Ectodermal cell (in vitro differentiated cells): ENCODE measurements at regions not wholly inside any gene's neighbourhood (a gene's known extent, or its start where the extent isn't known, plus 50 kb on each side); places are given as distances from the start of the nearest gene placed in this dataset.

Experiments
- H3K27ac ChIP-seq: 2 replicates; pipeline ENCODE4 v1.7.0; 2013; ENCODE audit warnings: mild to moderate bottlenecking, low read depth, low read length; ENCODE audit not compliant: insufficient read depth, poor library complexity, severe bottlenecking
- H3K27me3 ChIP-seq: 2 replicates; pipeline ENCODE4 v1.7.0; 2013; ENCODE audit warnings: mild to moderate bottlenecking, low read length; ENCODE audit not compliant: insufficient read depth, control insufficient read depth, poor library complexity, severe bottlenecking
- H3K36me3 ChIP-seq: one replicate; pipeline ENCODE4 v1.7.0; 2013; ENCODE audit warnings: low read length; ENCODE audit not compliant: control insufficient read depth, insufficient read depth
- H3K4me1 ChIP-seq: one replicate; pipeline ENCODE4 v1.7.0; 2013; ENCODE audit warnings: low read length; ENCODE audit not compliant: control insufficient read depth, insufficient read depth
- H3K4me3 ChIP-seq: 2 replicates; pipeline ENCODE4 v1.7.0; 2013; ENCODE audit warnings: low read depth, low read length, control low read depth; ENCODE audit not compliant: insufficient read depth
- H3K9me3 ChIP-seq: 2 replicates; pipeline ENCODE4 v1.7.0; 2013; ENCODE audit warnings: mild to moderate bottlenecking, low read length, moderate library complexity; ENCODE audit not compliant: control insufficient read depth
- WGBS, 2 experiments: methylation state at CpG; one replicate each; pipeline ENCODE4 v1.1.7; 2013; ENCODE audit warnings: missing lambda C conversion rate in 2 of 2; 5-methylcytosine and 5-hydroxymethylcytosine counted together

DNA sequence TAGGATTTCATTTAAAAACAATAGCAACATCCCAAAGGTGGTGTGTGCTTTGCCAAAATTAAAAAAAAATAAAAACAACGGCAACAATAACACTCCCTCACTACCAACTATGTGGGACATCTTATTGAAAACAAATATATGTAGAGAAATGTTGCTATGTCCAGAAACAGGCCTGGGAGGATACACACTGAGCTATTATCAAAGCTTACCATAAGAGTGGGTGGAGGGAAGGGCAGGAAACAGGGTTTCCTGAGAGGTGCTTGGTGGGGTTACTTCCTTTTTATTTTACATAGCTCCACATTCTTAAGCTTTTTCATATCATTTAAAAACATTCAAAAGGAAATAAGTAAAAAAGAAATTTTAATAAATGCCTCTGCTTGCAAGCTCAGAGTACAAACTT, 150.0 kb upstream of the RIPOR2 start:
- Histone ChIP-seq H3K9me3 (no peaks in the 10 kb centered on the region), H3K36me3 (no peaks in the 10 kb centered on the region), H3K4me3 (no peak overlapping the region), H3K27ac (no peak overlapping the region), H3K27me3 (no peaks in the 10 kb centered on the region), H3K4me1 (no peaks in the 10 kb centered on the region)
- no CpG with 5 or more reads among the region's 1 CpG for WGBS, 2 experiments

DNA sequence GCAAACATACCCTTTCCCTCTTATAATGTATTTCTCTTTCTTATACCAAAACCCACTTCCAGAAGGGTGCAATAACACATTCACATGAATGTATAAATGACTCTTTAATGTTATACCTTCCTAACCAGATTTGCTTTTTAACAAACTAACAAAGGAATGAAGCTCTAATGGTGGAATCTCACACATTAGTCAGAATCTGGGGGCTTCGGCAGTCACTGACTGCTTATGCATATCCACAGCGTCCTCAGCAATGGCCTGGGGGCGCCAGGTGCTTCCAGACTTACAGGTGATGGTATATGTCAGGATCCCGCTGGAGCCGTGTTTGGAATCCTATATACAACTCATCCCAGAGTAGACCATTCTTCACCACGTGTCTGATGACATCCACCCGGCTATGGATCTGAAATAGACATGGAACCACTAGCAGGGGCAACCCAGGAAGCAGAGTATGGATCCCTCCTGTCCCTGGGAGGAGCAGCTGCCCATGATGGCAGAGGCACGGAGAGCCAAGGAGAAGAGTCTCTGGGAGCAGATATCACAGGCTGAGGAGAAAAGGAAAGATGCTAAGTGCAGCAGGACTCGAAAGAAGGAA, 150.8 kb upstream of the RIPOR2 start:
- H3K27me3 ChIP-seq: no peaks in the 10 kb centered on the region
- H3K9me3 ChIP-seq: no peaks in the 10 kb centered on the region
- no peaks in the 10 kb centered on the region for H3K36me3 ChIP-seq
- H3K27ac ChIP-seq: no peak overlapping the region
- H3K4me1 ChIP-seq: no peaks in the 10 kb centered on the region
- 92 to 93% methylated on average over 9 of the region's 9 CpGs for WGBS, 2 experiments
- no peak overlapping the region for H3K4me3 ChIP-seq

DNA sequence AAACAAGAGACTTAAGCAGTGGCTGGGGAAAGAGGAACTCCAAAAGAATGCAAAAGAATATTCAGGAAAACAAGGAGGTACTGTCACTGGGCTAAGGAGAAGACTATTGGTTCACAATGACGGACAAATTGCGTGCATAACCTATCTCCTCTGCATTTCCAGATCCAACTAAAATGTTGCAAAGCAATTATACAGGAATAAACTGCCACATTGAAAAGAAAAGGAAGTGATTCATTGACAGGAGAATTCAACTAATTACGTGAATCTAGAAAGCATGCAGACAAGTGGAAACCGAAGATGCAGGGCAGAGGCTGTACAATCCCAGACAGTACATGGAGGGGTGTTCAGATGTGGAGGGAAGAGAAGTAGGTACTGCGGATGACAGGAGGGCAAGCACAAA, 152.8 kb upstream of the RIPOR2 start:
- no peaks in the 10 kb centered on the region for H3K9me3 ChIP-seq
- no peaks in the 10 kb centered on the region for H3K4me1 ChIP-seq
- WGBS, 2 experiments: 92 to 97% methylated on average over 5 of the region's 5 CpGs
- no peak overlapping the region for H3K4me3 ChIP-seq
- no peak overlapping the region for H3K27ac ChIP-seq
- H3K27me3 ChIP-seq: no peaks in the 10 kb centered on the region
- H3K36me3 ChIP-seq: no peaks in the 10 kb centered on the region

DNA sequence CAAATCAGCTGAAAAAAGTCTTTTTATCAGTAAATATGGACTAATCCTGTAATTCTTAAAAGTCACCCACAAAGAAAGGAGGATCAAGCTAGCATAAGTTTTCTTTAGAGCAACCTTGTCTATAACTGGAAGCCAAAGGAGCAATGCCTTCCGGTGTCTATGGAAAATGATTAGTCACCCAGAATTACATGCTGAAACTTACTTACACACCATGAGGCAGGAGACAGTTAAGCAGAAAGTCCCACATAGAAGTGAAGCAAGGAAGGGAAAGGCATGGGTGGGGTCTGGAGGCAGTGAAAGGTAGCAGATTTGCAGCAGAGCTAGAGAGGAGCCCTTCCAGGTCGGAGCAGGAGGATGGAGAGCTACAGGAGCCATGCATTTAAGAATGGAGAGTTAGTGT, 153.7 kb upstream of the RIPOR2 start:
- Histone ChIP-seq H3K4me1 (no peaks in the 10 kb centered on the region), H3K36me3 (no peaks in the 10 kb centered on the region), H3K9me3 (no peaks in the 10 kb centered on the region), H3K27me3 (no peaks in the 10 kb centered on the region), H3K4me3 (no peak overlapping the region), H3K27ac (no peak overlapping the region)
- 91 to 93% methylated on average over 2 of the region's 2 CpGs for WGBS, 2 experiments

DNA sequence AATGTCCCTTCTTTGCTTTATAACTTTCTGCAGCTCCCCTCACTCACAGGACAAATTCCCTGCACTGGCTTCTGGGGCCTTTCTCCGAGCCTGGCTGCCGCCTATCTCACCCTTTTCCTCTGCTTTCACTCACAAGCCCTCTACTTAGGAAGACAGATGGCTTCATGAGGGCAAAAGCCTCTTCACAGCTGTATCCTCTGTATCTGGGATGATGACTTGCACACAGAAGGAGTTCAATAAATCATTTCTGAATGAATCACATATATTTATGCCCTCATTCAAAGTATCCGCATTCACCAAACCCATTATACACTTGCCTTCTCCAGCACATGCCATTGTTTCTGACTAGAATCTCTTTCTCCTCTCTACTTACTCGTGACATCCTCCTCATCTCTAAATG, 159.0 kb upstream of the RIPOR2 start:
- WGBS, 2 experiments: 92 to 93% methylated on average over 4 of the region's 4 CpGs
- H3K4me1 ChIP-seq: no peaks in the 10 kb centered on the region
- no peaks in the 10 kb centered on the region for H3K36me3 ChIP-seq
- no peaks in the 10 kb centered on the region for H3K27me3 ChIP-seq
- no peak overlapping the region for H3K27ac ChIP-seq
- no peak overlapping the region for H3K4me3 ChIP-seq
- no peaks in the 10 kb centered on the region for H3K9me3 ChIP-seq

DNA sequence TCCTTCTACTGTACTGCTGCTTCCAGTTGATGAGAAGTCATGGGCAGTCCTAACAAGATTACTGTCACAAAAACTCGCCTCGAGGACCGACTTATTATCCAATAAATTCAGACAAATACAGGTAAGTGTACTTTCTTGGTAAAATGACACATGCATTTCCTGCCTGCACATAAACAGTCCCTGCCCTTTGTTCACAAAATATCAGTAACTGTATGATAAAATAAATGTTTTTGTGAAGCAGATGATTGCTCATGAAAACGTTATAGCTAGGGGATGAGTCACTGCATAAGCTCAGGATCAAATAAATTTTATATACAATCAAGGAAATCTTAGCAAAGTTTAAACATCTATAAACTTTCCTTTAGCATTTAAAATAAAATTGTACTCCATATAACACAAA, 164.5 kb upstream of the RIPOR2 start:
- Histone ChIP-seq H3K4me1 (no peaks in the 10 kb centered on the region), H3K4me3 (no peak overlapping the region), H3K36me3 (no peaks in the 10 kb centered on the region), H3K27ac (no peak overlapping the region), H3K9me3 (no peaks in the 10 kb centered on the region), H3K27me3 (no peaks in the 10 kb centered on the region)
- 98 to 100% methylated on average over 3 of the region's 4 CpGs for WGBS, 2 experiments

DNA sequence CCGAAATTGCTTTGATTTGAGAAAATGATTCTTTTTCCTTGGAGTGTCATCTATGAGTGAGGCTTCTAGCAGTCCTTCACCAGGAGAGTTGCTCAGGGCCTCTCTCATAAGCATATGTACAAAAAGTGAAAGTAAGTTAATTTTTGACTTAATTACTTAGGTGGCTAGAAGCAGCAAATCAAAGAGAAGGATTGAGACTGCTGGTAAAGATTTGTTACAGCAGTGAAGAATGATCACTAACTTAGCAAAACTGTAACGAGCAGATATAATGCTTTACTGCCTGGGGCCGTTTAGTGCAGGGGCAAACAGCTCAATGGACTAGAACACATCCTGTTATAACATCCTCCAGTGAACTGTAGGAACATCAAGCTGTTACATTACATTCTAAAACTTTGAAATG, 167.8 kb upstream of the RIPOR2 start:
- Histone ChIP-seq H3K27ac (no peak overlapping the region), H3K36me3 (no peaks in the 10 kb centered on the region), H3K4me3 (no peak overlapping the region), H3K4me1 (no peaks in the 10 kb centered on the region), H3K27me3 (no peaks in the 10 kb centered on the region), H3K9me3 (no peaks in the 10 kb centered on the region)
- WGBS, 2 experiments: 89 to 92% methylated on average over 3 of the region's 3 CpGs

DNA sequence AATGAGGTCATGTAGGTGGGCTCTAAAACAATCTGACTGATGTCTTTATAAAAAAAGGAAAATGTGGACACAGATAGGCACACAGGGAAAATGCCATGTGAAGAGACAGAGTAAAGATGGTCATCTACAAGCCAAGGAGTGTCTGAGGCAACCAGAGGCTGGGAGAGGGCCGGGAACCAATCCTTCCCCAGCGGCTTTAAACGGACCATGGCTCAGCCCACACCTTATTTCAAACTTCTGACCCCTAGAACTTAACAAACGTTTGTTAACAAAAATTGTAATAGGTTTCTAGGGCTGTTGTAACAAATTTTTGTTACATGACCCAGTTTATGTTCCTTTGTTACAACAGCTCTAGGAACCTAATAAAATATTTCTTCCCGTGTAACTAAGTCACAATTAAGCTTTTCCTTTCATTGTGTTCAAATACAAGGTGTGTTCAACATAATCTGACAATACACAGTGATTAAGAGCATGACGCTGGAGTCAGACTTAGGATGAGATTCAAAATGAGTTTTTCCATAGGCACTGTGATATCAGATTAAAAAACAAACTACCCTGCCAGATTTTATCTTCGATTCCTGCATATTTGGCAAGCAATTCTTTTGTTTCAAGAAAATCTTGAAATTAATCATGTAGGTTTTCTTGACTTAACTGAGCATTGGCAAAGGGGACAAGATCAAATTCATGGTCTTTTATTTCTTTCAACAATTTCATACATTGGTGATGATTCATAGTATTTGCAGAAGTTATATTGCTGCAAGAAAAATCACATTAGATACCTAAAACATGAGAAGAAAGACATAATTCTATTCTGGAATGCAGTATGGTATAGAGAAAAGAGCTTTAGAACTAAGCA, 169.5 kb upstream of the RIPOR2 start:
- WGBS, 2 experiments: 85 to 91% methylated on average over 7 of the region's 7 CpGs
- Histone ChIP-seq H3K36me3 (no peaks in the 10 kb centered on the region), H3K9me3 (no peaks in the 10 kb centered on the region)

DNA sequence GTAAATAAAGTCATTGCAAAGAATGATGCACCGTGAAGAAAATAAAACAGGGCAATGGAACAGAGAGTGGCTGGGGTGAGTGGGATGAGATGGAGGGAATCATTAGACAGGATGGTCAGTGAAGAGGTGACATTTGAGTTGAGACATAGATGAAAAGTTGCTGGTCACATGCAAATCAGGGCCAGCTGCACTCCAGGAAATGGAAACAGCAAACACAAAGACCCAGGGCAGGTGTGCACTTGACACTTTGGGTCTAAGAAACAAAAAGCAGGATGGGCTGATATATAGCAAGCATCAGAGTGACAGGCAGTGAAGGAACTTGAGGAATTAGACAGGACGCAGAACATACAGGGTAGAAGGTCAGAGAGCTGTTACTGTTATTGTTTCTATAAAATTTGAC, 171.5 kb upstream of the RIPOR2 start:
- no peaks in the 10 kb centered on the region for H3K4me1 ChIP-seq
- H3K4me3 ChIP-seq: no peak overlapping the region
- 93 to 98% methylated on average over 2 of the region's 2 CpGs for WGBS, 2 experiments
- no peaks in the 10 kb centered on the region for H3K9me3 ChIP-seq
- no peaks in the 10 kb centered on the region for H3K36me3 ChIP-seq
- H3K27me3 ChIP-seq: no peaks in the 10 kb centered on the region
- H3K27ac ChIP-seq: no peak overlapping the region

More for the DNA sequence above, 169.5 kb upstream of the RIPOR2 start:
- H3K27me3 ChIP-seq: no peaks in the 10 kb centered on the region
- H3K4me1 ChIP-seq: no peaks in the 10 kb centered on the region
- H3K4me3 ChIP-seq: no peak overlapping the region
- H3K27ac ChIP-seq: no peak overlapping the region

DNA sequence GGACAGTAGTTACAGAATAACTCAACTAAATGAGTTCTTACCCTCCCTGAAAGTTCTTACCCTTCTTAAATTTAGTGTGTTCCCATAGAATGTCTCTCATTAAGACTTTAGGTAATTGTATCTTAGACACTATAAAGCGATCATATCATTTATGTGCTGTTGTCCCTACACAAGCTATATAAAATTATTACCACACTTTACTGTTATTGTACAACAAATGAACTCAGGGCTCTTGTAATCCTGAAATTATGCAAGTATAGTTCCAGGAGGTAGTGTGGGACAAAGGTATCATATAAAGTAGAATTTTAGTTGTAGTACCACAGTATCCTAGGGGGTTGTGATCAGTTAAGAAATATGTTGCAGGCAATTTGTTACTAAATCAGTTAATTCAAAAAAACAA, 167.4 kb upstream of the CARMIL1 start:
- no peaks in the 10 kb centered on the region for H3K36me3 ChIP-seq
- H3K27ac ChIP-seq: no peak overlapping the region
- no peaks in the 10 kb centered on the region for H3K9me3 ChIP-seq
- H3K27me3 ChIP-seq: no peaks in the 10 kb centered on the region
- no peaks in the 10 kb centered on the region for H3K4me1 ChIP-seq
- 100% methylated on average over 1 of the region's 1 CpG; no CpG with 5 or more reads in 1 of the 2 experiments for WGBS, 2 experiments
- no peak overlapping the region for H3K4me3 ChIP-seq
